AG04450 (cell line): ENCODE measurements at regions not wholly inside any gene's neighbourhood (a gene's known extent, or its start where the extent isn't known, plus 50 kb on each side); places are given as distances from the start of the nearest gene placed in this dataset.

Experiments
- CTCF ChIA-PET: fragments of 300-600, 350-600 bp; formaldehyde crosslinking; extraction: SDS; loops from one replicate; lab custom pipeline; 2022; ENCODE audit warnings: antibody characterized with exemption, inconsistent platforms; lab: Charles Lee
- POLR2A ChIA-PET: fragments of 350-600 bp; formaldehyde crosslinking; extraction: SDS; loops from one replicate; lab custom pipeline; 2021; ENCODE audit warnings: antibody characterized with exemption, inconsistent platforms; lab: Yijun Ruan, JAX
- DNase-seq: peaks from one replicate; pipeline ENCODE4 v3.0.0-alpha.2; 2011; ENCODE audit warnings: low read depth, low spot score
- H3K27ac ChIP-seq: one replicate; pipeline ENCODE4 v1.5.1; 2012; ENCODE audit warnings: low read depth, low read length, control low read depth
- H3K27me3 ChIP-seq: one replicate; pipeline ENCODE4 v1.6.0; 2012; ENCODE audit warnings: low read length; ENCODE audit not compliant: control insufficient read depth, insufficient read depth
- H3K4me3 ChIP-seq: 2 replicates; pipeline ENCODE4 v1.5.1; 2011; ENCODE audit warnings: mild to moderate bottlenecking, low read depth, low read length, control low read depth
- H3K9me3 ChIP-seq: 2 replicates; pipeline ENCODE4 v1.5.1; 2012; ENCODE audit warnings: low read length; ENCODE audit not compliant: control insufficient read depth, insufficient read depth
- TF ChIP-seq, protein P1 (sequence below): IDR thresholded peaks from 2 replicates; pipeline ENCODE4 v1.5.1; 2011; ENCODE audit warnings: low read depth, low read length, control low read depth, inconsistent platforms

DNA sequence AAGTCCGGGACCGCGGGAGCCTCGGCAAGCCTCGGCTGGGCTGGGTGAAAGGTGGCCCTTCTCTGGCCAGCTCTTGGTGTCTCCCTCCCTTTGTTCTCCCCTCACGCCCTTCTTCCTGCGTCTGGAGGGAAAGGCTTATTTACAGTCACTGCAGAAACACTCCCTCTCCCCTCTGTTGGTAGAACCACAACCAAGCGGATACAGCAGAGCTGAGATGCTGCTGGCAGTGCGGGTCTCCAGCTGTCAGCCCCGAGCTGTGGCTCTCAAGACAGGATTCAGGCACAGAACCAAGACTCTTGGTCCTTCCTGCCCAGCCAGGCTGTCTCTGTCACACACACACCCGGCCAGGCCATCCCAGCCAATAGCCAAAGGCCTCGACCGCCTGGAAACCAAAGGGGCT is 133.3 kb downstream of the ENGASE start:
- peaks cover 20% of the 10 kb centered on the region for H3K27me3 ChIP-seq
- POLR2A ChIA-PET, result no interaction called here
- H3K9me3 ChIP-seq, result no peaks in the 10 kb centered on the region
- H3K4me3 ChIP-seq, result no peak overlapping the region
- TF ChIP-seq, protein P1, sequence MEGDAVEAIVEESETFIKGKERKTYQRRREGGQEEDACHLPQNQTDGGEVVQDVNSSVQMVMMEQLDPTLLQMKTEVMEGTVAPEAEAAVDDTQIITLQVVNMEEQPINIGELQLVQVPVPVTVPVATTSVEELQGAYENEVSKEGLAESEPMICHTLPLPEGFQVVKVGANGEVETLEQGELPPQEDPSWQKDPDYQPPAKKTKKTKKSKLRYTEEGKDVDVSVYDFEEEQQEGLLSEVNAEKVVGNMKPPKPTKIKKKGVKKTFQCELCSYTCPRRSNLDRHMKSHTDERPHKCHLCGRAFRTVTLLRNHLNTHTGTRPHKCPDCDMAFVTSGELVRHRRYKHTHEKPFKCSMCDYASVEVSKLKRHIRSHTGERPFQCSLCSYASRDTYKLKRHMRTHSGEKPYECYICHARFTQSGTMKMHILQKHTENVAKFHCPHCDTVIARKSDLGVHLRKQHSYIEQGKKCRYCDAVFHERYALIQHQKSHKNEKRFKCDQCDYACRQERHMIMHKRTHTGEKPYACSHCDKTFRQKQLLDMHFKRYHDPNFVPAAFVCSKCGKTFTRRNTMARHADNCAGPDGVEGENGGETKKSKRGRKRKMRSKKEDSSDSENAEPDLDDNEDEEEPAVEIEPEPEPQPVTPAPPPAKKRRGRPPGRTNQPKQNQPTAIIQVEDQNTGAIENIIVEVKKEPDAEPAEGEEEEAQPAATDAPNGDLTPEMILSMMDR, result no peak
- CTCF ChIA-PET, result no interaction called here
- no peak for DNase-seq
- no peak overlapping the region for H3K27ac ChIP-seq

DNA sequence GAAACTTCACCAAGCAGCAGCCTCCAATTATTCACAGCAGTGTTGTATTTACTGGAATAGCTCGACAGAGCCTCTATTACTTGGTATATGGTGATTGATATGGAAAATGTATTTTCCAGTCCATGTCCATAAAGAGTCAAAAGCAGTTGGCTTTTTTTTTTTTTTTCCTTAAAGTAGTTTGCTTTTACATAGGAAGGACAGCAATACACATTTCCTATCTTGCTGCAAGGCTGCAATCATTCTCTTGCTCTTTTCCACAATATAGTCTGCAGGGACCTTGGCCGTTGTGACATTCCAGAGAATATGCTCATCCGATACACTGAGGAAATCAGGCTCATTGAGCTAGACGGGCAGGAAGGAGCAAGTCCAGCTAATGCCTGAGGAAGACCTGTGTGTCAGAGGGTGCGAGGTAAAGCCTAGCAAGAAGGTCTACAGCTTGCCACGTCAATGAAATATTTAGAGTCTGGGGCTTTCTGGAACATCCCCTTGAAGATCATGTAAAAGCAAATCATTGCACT is 131.1 kb downstream of the ENGASE start:
- Histone ChIP-seq H3K9me3 (no peaks in the 10 kb centered on the region), H3K27ac (no peak overlapping the region), H3K4me3 (no peak overlapping the region), H3K27me3 (peaks cover 6% of the 10 kb centered on the region)
- TF ChIP-seq, protein P1, result no peak
- CTCF ChIA-PET, result no interaction called here
- POLR2A ChIA-PET, result no interaction called here
- no peak for DNase-seq

DNA sequence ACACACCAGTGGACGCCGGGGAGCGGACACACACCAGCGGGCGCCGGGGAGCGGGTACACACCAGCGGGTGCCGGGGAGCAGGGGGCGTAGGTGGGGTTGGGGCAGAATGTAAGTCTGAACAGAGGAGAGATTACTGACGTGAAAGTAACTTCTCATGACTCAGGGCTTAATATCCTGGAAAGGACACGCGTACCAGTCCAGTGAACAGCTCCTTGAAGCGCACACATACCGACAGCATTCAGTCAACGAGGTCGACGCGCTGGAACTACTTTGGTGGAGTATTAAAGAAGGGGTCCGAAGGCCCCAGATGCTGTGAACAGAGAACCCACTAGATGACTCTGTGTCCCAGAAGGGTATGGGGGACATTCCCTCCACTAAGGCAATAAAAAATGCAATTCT is 129.6 kb downstream of the ENGASE start:
- H3K27me3 ChIP-seq, result peaks cover 6% of the 10 kb centered on the region
- CTCF ChIA-PET, result no interaction called here
- TF ChIP-seq, protein P1, result no peak

DNA sequence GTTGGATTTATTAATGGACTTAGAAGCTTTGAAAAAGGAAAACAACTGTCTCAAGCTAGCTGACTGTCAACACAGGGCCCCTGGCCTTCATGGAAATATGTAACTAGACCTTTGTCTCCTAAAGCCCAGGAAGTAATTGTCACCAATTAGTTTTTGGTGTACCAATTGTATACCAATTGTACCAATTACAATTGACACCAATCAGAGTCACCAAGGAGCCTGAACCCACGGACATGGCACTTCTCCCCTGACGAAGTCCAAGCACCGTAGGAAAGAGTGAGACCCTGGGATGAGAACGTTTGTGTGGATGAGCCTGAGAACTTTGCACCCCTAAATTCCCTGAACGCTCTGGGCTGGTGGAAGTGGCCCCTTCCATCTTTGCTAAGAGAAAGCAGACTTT is 129.0 kb downstream of the ENGASE start:
- H3K27ac ChIP-seq, result no peak overlapping the region
- TF ChIP-seq, protein P1, result no peak
- H3K27me3 ChIP-seq, result peaks cover 9% of the 10 kb centered on the region
- no peaks in the 10 kb centered on the region for H3K9me3 ChIP-seq
- no peak overlapping the region for H3K4me3 ChIP-seq
- no peak for DNase-seq
- CTCF ChIA-PET, result no interaction called here
- POLR2A ChIA-PET, result no interaction called here

More for the DNA sequence above, 129.6 kb downstream of the ENGASE start:
- DNase-seq, result no peak
- POLR2A ChIA-PET, result no interaction called here
- Histone ChIP-seq H3K27ac (no peak overlapping the region), H3K9me3 (no peaks in the 10 kb centered on the region), H3K4me3 (no peak overlapping the region)

DNA sequence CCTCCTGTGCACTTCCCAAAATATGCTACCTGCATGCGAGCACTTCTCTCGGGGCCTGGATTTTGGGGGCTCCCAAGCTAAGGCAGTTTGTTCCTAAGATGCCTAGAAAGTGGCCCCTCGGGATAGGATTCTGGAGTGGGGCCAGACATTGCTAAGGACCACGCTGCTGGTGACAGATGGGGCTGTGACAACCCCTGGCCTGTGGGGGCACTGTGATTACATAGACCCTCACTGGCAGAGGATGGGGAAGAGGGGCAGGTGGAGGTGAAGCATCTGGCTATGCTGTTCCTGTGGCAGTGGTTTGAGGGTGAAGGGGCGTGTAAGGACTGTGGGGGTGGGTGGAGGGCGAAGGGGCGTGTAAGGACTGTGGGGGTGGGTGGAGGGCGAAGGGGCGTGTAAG is 128.4 kb downstream of the ENGASE start:
- Histone ChIP-seq H3K9me3 (no peaks in the 10 kb centered on the region), H3K4me3 (no peak overlapping the region), H3K27me3 (peaks cover 9% of the 10 kb centered on the region), H3K27ac (no peak overlapping the region)
- no peak for DNase-seq
- ChIA-PET CTCF (no interaction called here), POLR2A (no interaction called here)
- TF ChIP-seq, protein P1, result no peak
